HCT116 (cell line): ENCODE measurements at regions not wholly inside any gene's neighbourhood (a gene's known extent, or its start where the extent isn't known, plus 50 kb on each side); places are given as distances from the start of the nearest gene placed in this dataset.

ENCODE experiments used
- ATAC-seq: fragments of 200-7000 bp; cut with Tn5 transposase; 2 replicates; pipeline ENCODE4 v1.9.1; 2020; ENCODE audit warnings: mild to moderate bottlenecking, moderate library complexity
- BruUV-seq: library from RNA; stranded (reverse); fragments of 400-500 nt; replicated peaks from 2 replicates; lab custom pipeline; 2021; lab: Mats Ljungman, UMichigan
- CTCF ChIA-PET: fragments of 300-600 bp; sonication (Branson Sonifier 250); formaldehyde crosslinking; loops from one replicate; lab custom pipeline; 2021; ENCODE audit warnings: antibody characterized with exemption; lab: Charles Lee
- POLR2A ChIA-PET: fragments of 300-600, 350-600 bp; sonication (Branson Sonifier 250); formaldehyde crosslinking; loops from one replicate; lab custom pipeline; 2021; ENCODE audit warnings: antibody characterized with exemption; lab: Charles Lee
- RAD21 ChIA-PET, 2 experiments: fragments of 300-600 bp; sonication (Branson Sonifier 250); formaldehyde crosslinking; loops; one replicate each; lab custom pipeline; 2023; ENCODE audit warnings: low total read pairs in 2 of 2; ENCODE audit not compliant: uncharacterized antibody in 2 of 2, unreplicated experiment in 2 of 2, low non-redundant PET in 1 of 2; lab: Charles Lee
- DNase-seq: peaks from one replicate; pipeline ENCODE4 v3.0.0-alpha.2; 2010; ENCODE audit warnings: low read depth, low spot score
- H2AFZ ChIP-seq: fragments of 200-600 bp; shearing (Covaris generic), sonication (generic); 2 replicates; pipeline ENCODE4 v1.6.1; 2017; ENCODE audit warnings: low read depth, mixed run types, mixed read lengths, antibody characterized with exemption, low read length; ENCODE audit not compliant: poor library complexity, severe bottlenecking
- H3K27ac ChIP-seq: 2 replicates; pipeline ENCODE4 v1.5.1; 2012; ENCODE audit warnings: low read depth, low read length
- H3K27me3 ChIP-seq: fragments of 200-600 bp; sonication (generic); 2 replicates; pipeline ENCODE4 v1.6.1; 2016; ENCODE audit warnings: mixed run types, low read length, mixed read lengths; ENCODE audit not compliant: insufficient read depth
- H3K36me3 ChIP-seq, 2 experiments: fragments of 200-500 bp in 1 of 2; fragments of 200-600 bp in 1 of 2; sonication (Bioruptor generic) in 1 of 2; sonication (generic) in 1 of 2; 2 replicates each; pipeline versions ENCODE4 v1.5.1 to v1.6.1; 2014 to 2016; ENCODE audit warnings: low read length in 2 of 2, inconsistent platforms in 1 of 2, mixed read lengths in 1 of 2, mixed run types in 1 of 2; ENCODE audit not compliant: insufficient read depth in 2 of 2, control insufficient read depth in 1 of 2
- H3K4me1 ChIP-seq, 2 experiments: fragments of 200-600 bp in 1 of 2; sonication (generic) in 1 of 2; 2 replicates each; pipeline versions ENCODE4 v1.5.1 to v1.6.1; 2012 to 2017; ENCODE audit warnings: low read length in 2 of 2, inconsistent platforms in 1 of 2, mild to moderate bottlenecking in 1 of 2, mixed read lengths in 1 of 2, mixed run types in 1 of 2, moderate library complexity in 1 of 2; ENCODE audit not compliant: insufficient read depth in 2 of 2, control insufficient read depth in 1 of 2
- H3K4me2 ChIP-seq: fragments of 200-600 bp; sonication (generic); 2 replicates; pipeline ENCODE4 v1.6.1; 2017; ENCODE audit warnings: mixed run types, low read length, mixed read lengths
- H3K4me3 ChIP-seq, 2 experiments: fragments of 200-600 bp in 1 of 2; sonication (generic) in 1 of 2; replicated peaks in 1 of 2; 2 replicates each; pipeline ENCODE4 v1.5.1; 2011 to 2016; ENCODE audit warnings: low read length in 2 of 2, control low read depth in 1 of 2, low read depth in 1 of 2, mild to moderate bottlenecking in 1 of 2, mixed read lengths in 1 of 2, mixed run types in 1 of 2
- H3K79me2 ChIP-seq: fragments of 200-600 bp; sonication (generic); 2 replicates; pipeline ENCODE4 v1.6.1; 2017; ENCODE audit warnings: mild to moderate bottlenecking, mixed run types, low read length, moderate library complexity, mixed read lengths; ENCODE audit not compliant: insufficient read depth
- H3K9ac ChIP-seq: fragments of 200-600 bp; sonication (generic); 2 replicates; pipeline ENCODE4 v1.6.1; 2016; ENCODE audit warnings: low read length, mixed read lengths
- H3K9me2 ChIP-seq: fragments of 200-600 bp; sonication (generic), shearing (Covaris generic); 2 replicates; pipeline ENCODE4 v1.6.1; 2017; ENCODE audit warnings: mixed run types, mild to moderate bottlenecking, moderate library complexity; ENCODE audit not compliant: insufficient read depth
- H3K9me3 ChIP-seq, 2 experiments: fragments of 200-500 bp in 1 of 2; fragments of 200-600 bp in 1 of 2; sonication (Bioruptor generic) in 1 of 2; sonication (generic) in 1 of 2; 2 replicates each; pipeline ENCODE4 v1.6.1; 2014 to 2017; ENCODE audit warnings: low read length in 2 of 2, mixed read lengths in 2 of 2, inconsistent platforms in 1 of 2, low read depth in 1 of 2, mild to moderate bottlenecking in 1 of 2, mixed run types in 1 of 2, moderate library complexity in 1 of 2; ENCODE audit not compliant: control insufficient read depth in 1 of 2, insufficient read depth in 1 of 2
- H4K20me1 ChIP-seq: fragments of 200-600 bp; sonication (generic), shearing (Covaris generic); 2 replicates; pipeline ENCODE4 v1.6.1; 2017; ENCODE audit warnings: mixed run types, mild to moderate bottlenecking, moderate library complexity; ENCODE audit not compliant: insufficient read depth
- CBX3 ChIP-seq: IDR thresholded peaks from 2 replicates; pipeline ENCODE4 v1.6.1; 2012; ENCODE audit warnings: low read depth
- CEBPB ChIP-seq: IDR thresholded peaks from 2 replicates; pipeline ENCODE4 v1.6.1; 2012; ENCODE audit warnings: low read depth
- CTCF ChIP-seq, 3 experiments: fragments of 200-600 bp in 1 of 3; sonication (generic) in 1 of 3; IDR thresholded peaks in 2 of 3; conservative IDR thresholded peaks in 1 of 3; 2 replicates each; pipeline ENCODE4 v1.5.1; 2012 to 2017; ENCODE audit warnings: low read depth in 2 of 3, low read length in 2 of 3, antibody characterized with exemption in 1 of 3, borderline replicate concordance in 1 of 3, control low read depth in 1 of 3, mild to moderate bottlenecking in 1 of 3, mixed read lengths in 1 of 3, mixed run types in 1 of 3, moderate library complexity in 1 of 3; ENCODE audit not compliant: insufficient read depth in 1 of 3
- EGR1 ChIP-seq: IDR thresholded peaks from 2 replicates; pipeline ENCODE4 v1.6.1; 2012; ENCODE audit warnings: low read depth
- ELF1 ChIP-seq: IDR thresholded peaks from 2 replicates; pipeline ENCODE4 v1.6.1; 2012; ENCODE audit warnings: low read depth, borderline replicate concordance
- EZH2phosphoT487 ChIP-seq: fragments of 200-600 bp; IDR thresholded peaks from 2 replicates; pipeline ENCODE4 v1.6.1; 2018; ENCODE audit warnings: antibody characterized with exemption, borderline replicate concordance
- POLR2AphosphoS5 ChIP-seq: IDR thresholded peaks from 2 replicates; pipeline ENCODE4 v1.6.1; 2011; ENCODE audit warnings: mild to moderate bottlenecking, low read depth, low read length, moderate library complexity
- TCF7L2 ChIP-seq: IDR thresholded peaks from 2 replicates; pipeline ENCODE4 v1.7.0; 2011; ENCODE audit warnings: borderline replicate concordance, inconsistent platforms; ENCODE audit not compliant: insufficient read depth, insufficient read length; ENCODE audit errors: extremely low read depth
- YY1 ChIP-seq: IDR thresholded peaks from 2 replicates; pipeline ENCODE4 v1.6.1; 2011; ENCODE audit warnings: low read length, low read depth, moderate library complexity, mild to moderate bottlenecking; ENCODE audit not compliant: insufficient replicate concordance; ENCODE audit errors: extremely low read depth
- ZFX ChIP-seq: fragments of 450-650 bp; IDR thresholded peaks from 2 replicates; pipeline ENCODE4 v1.6.1; 2017
- ZNF274 ChIP-seq: fragments of 200-500 bp; sonication (Bioruptor generic); IDR thresholded peaks from 2 replicates; pipeline ENCODE4 v1.6.1; 2014; ENCODE audit warnings: mild to moderate bottlenecking, low read depth, low read length, inconsistent platforms
- intact Hi-C: fragments of 100-400 bp; cut with micrococcal nuclease; formaldehyde crosslinking; loops from 2 replicates; pipeline ENCODE4 v1.10.0; 2022

DNA sequence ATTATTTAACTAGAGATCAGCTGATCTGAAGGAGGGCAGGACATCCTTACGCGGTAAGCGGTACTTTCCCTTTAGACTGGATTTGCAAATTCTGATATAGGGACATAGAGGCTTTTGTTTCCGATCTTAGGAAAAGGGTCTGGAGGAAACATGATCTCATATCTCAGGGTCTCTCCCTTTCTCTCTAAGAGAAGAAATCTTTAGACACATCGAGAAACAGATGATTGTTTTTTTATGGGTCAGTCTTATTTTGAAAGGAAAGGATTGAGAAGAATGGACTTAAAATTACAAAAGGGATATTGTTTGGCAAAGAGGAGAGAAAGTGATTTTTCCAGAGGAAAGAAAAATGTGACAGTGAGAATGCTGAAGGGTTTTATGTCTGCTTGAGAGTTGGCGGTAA lies 83.9 kb upstream of the OGFRL1 start (continued):
- no peak for TF ChIP-seq ZFX
- no peak for TF ChIP-seq EZH2phosphoT487
- no peak for TF ChIP-seq ZNF274
- no peak for TF ChIP-seq CEBPB

GRCh38 chr6:71205336-71205956 lies 83.2 kb upstream of the OGFRL1 start:
- ATAC-seq (no peak), DNase-seq (no peak)
- ChIA-PET POLR2A (no interaction called here), RAD21 (no interaction called here), CTCF (no interaction called here)
- peaks cover 5% of the 10 kb centered on the region; the same call in 1 of the 2 replicates for H3K27me3 ChIP-seq
- H3K79me2 ChIP-seq, result no peaks in the 10 kb centered on the region
- no peak overlapping the region for H2AFZ ChIP-seq
- no peak overlapping the region for H3K4me2 ChIP-seq
- no peak overlapping the region for H3K4me3 ChIP-seq
- no peaks in the 10 kb centered on the region for H3K9me3 ChIP-seq
- H4K20me1 ChIP-seq, result no peaks in the 10 kb centered on the region
- intact Hi-C loops, result no loop called here
- no TSS peak for BruUV-seq
- no peaks in the 10 kb centered on the region for H3K9me2 ChIP-seq
- TF ChIP-seq POLR2AphosphoS5 (no peak), TCF7L2 (no peak), EGR1 (no peak), ELF1 (no peak), YY1 (no peak), CBX3 (no peak), CTCF (IDR thresholded peaks at IDR 0.05 in 2 of 3, conservative IDR thresholded peaks at IDR 0.05 in 1 of 3; ENCODE audit: borderline replicate concordance in 1 of 3, insufficient read depth in 1 of 3, low read depth in 2 of 3, low read length in 2 of 3) (no peak)
- no peak overlapping the region for H3K27ac ChIP-seq
- no peak overlapping the region for H3K9ac ChIP-seq
- no peaks in the 10 kb centered on the region for H3K4me1 ChIP-seq
- H3K36me3 ChIP-seq, result no peaks in the 10 kb centered on the region
